Psoas muscle (tissue), 7 donors: ENCODE measurements at regions not wholly inside any gene's neighbourhood (a gene's known extent, or its start where the extent isn't known, plus 50 kb on each side); places are given as distances from the start of the nearest gene placed in this dataset.

Experiments used
- ATAC-seq, 4 donors: fragments of 200-7000 bp; cut with Tn5 transposase; one replicate each; pipeline ENCODE4 v1.9.1; 2020; ENCODE audit warnings: moderate library complexity in 3 of 4, mild to moderate bottlenecking in 2 of 4
- DNase-seq, 2 donors: peaks; one replicate each; pipeline ENCODE4 v3.0.0-alpha.2; 2020
- H3K27ac ChIP-seq: fragments of 200-600 bp; one replicate; pipeline ENCODE4 v1.8.0; 2022
- H3K27me3 ChIP-seq, 3 donors: fragments of 200-600 bp in 1 of 3; one replicate each; pipeline versions ENCODE4 v1.6.1 to v1.8.0; 2013 to 2022; ENCODE audit warnings: low read length in 2 of 3, mild to moderate bottlenecking in 2 of 3, moderate library complexity in 1 of 3; ENCODE audit not compliant: insufficient read depth in 3 of 3
- H3K36me3 ChIP-seq, 2 donors: fragments of 200-600 bp in 1 of 2; one replicate each; pipeline versions ENCODE4 v1.6.1 to v1.8.0; 2013 to 2022; ENCODE audit warnings: low read depth in 1 of 2, mild to moderate bottlenecking in 1 of 2, moderate library complexity in 1 of 2; ENCODE audit not compliant: insufficient read depth in 1 of 2
- H3K4me1 ChIP-seq: fragments of 200-600 bp; one replicate; pipeline ENCODE4 v1.8.0; 2022
- H3K4me3 ChIP-seq: fragments of 200-600 bp; one replicate; pipeline ENCODE4 v1.8.0; 2022; ENCODE audit warnings: mild to moderate bottlenecking
- H3K9me3 ChIP-seq: fragments of 200-600 bp; one replicate; pipeline ENCODE4 v1.8.0; 2022
- WGBS, 3 donors: extraction: QIAGEN DNeasy Blood & Tissue Kit; methylation state at CpG; one replicate each; pipeline versions ENCODE4 v1.1.6 to v1.1.7; 2013; 5-methylcytosine and 5-hydroxymethylcytosine counted together
- intact Hi-C, 2 donors: fragments of 100-400 bp; cut with DNase I; formaldehyde crosslinking; loops; one replicate each; pipeline versions ENCODE4 v1.11.0 to v1.14.2; 2022
- TF ChIP-seq, protein P1 (sequence below): fragments of 200-600 bp; IDR thresholded peaks from one replicate; pipeline ENCODE4 v1.8.0; 2022; ENCODE audit warnings: antibody characterized with exemption
- donor health status: healthy with polysubstance abuse.
- donor health status: DM: no; HTN: no; CAD: no; lungs with moderate emphysema.
- donor health status: Bipolar disorder and iron deficiency.
- donor health status: healthy.
- donor health status: DM: yes; HTN: yes; CAD: no.
- donor health status: DM: no; HTN: no; CAD: no.
- donor health status: DM: yes; HTN: yes; CAD: no.

DNA sequence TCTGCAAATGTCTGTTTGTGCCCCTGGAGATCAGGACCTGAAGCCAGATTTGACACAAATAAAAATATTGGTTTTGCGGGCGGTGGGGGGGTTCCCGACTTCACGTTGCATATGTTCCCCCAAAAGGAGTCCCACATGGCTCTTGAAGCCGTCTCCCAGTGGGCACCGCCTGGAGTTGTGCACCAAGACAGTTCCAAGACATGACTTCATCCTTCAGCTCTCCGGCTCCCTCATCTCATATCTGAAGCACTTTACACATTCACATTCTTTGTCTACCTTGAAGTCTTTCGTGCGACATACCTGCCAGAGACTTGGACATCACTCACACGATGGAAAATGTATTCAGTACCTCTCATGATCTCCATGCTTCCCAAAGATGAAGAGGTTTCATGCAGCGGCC lies 362.8 kb upstream of the FOXK1 start:
- no peak overlapping the region for H3K27ac ChIP-seq
- DNase-seq (no peak), ATAC-seq (no peak)
- TF ChIP-seq, protein P1, sequence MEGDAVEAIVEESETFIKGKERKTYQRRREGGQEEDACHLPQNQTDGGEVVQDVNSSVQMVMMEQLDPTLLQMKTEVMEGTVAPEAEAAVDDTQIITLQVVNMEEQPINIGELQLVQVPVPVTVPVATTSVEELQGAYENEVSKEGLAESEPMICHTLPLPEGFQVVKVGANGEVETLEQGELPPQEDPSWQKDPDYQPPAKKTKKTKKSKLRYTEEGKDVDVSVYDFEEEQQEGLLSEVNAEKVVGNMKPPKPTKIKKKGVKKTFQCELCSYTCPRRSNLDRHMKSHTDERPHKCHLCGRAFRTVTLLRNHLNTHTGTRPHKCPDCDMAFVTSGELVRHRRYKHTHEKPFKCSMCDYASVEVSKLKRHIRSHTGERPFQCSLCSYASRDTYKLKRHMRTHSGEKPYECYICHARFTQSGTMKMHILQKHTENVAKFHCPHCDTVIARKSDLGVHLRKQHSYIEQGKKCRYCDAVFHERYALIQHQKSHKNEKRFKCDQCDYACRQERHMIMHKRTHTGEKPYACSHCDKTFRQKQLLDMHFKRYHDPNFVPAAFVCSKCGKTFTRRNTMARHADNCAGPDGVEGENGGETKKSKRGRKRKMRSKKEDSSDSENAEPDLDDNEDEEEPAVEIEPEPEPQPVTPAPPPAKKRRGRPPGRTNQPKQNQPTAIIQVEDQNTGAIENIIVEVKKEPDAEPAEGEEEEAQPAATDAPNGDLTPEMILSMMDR: no peak
- no peaks in the 10 kb centered on the region for H3K4me1 ChIP-seq
- 84 to 90% (median 86%) methylated on average over 11 of the region's 11 CpGs for WGBS, 3 donors
- H3K9me3 ChIP-seq: peaks cover 10% of the 10 kb centered on the region
- no peak overlapping the region for H3K4me3 ChIP-seq
- intact Hi-C loops: no loop called here
- H3K27me3 ChIP-seq: no peaks in the 10 kb centered on the region
- no peaks in the 10 kb centered on the region for H3K36me3 ChIP-seq

DNA sequence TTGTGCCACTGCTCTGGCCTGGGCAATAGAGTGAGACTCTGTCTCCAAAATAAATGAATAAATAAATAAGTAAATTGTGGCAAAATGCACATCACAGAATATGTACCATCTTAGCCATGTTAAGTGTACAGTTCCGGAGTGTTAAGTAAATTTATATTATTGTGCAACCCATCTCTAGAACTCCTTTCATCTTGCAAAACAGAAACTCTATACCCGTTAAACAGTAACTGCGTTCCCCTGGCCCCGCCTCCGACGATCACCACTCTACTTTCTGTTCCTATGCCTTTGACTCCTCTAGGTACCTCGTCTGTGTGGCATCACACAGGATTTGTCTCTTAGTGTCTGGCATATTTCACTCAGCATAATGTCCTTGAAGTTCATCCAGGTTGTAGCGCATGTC lies 356.4 kb upstream of the FOXK1 start:
- H3K27ac ChIP-seq: no peak overlapping the region
- H3K4me1 ChIP-seq: no peaks in the 10 kb centered on the region
- TF ChIP-seq, protein P1: no peak
- WGBS, 3 donors: 81 to 86% (median 84%) methylated on average over 8 of the region's 8 CpGs
- H3K9me3 ChIP-seq: peaks cover 2% of the 10 kb centered on the region
- H3K27me3 ChIP-seq: no peaks in the 10 kb centered on the region
- DNase-seq: no peak
- no peak for ATAC-seq
- H3K4me3 ChIP-seq: no peak overlapping the region
- no peaks in the 10 kb centered on the region for H3K36me3 ChIP-seq
- intact Hi-C loops: no loop called here

DNA sequence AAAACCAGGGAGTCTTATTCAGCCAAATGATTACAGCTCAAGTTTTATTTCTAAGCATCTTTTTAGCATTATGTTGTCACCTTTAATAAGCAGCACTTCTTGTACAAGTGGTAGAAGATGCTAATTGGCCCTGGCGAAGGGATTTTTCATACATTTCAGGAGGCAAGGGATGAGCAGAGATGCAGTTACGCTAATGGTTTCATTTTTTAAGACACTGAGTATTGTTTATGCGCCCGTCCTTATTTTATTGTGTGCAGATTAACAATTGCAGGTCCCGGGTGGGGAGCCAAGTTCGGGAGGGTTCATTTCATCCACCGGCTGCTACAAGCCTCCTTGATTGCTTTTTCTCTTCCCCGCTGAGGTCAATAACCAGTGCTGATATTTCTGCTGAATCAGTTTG lies 350.4 kb upstream of the FOXK1 start:
- no peak for DNase-seq
- WGBS, 3 donors: 80 to 83% (median 82%) methylated on average over 8 of the region's 8 CpGs

DNA sequence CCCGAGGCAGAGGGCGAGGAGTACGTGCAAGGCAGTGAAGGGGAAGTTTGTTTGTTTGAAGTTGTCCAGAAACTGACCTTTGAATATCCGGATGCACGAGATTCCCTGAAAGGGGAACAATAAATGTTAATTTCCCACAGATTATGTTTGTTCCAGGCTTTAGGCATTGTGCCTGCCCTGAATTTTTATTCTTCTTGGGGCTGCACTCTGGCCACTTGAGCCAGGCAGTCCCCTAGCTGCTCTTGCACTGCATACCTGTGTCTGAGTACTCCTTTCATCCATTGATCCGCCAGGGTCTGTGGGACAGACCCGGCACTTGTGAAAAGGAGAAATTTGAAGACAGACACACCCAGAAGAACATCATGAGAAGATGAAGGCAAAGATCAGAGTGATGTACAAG lies 343.5 kb upstream of the FOXK1 start:
- H3K4me3 ChIP-seq: no peak overlapping the region
- TF ChIP-seq, protein P1: no peak
- ATAC-seq: no peak
- no peak overlapping the region for H3K27ac ChIP-seq
- no peaks in the 10 kb centered on the region for H3K9me3 ChIP-seq
- H3K27me3 ChIP-seq: no peaks in the 10 kb centered on the region
- intact Hi-C loops: no loop called here
- H3K4me1 ChIP-seq: no peaks in the 10 kb centered on the region
- WGBS, 3 donors: 79 to 82% (median 81%) methylated on average over 7 of the region's 7 CpGs
- DNase-seq: no peak
- no peaks in the 10 kb centered on the region for H3K36me3 ChIP-seq

More for the DNA sequence above, 350.4 kb upstream of the FOXK1 start:
- intact Hi-C loops: no loop called here
- Histone ChIP-seq H3K9me3 (no peaks in the 10 kb centered on the region), H3K36me3 (no peaks in the 10 kb centered on the region), H3K27me3 (no peaks in the 10 kb centered on the region), H3K27ac (no peak overlapping the region), H3K4me3 (no peak overlapping the region), H3K4me1 (no peaks in the 10 kb centered on the region)
- ATAC-seq: no peak
- TF ChIP-seq, protein P1: no peak
